ENCODE measurements at regions not wholly inside any gene's neighbourhood (a gene's known extent, or its start where the extent isn't known, plus 50 kb on each side); places are given as distances from the start of the nearest gene placed in this dataset.

- TF ChIP-seq CTCF (IDR thresholded peaks at IDR 0.05; ENCODE audit: low read length) (no peak), EZH2 (IDR thresholded peaks at IDR 0.05; ENCODE audit: borderline replicate concordance, low read length) (no peak)
Measured at GRCh38 chr9:119877306-119877705, 508.1 kb upstream of the BRINP1 start.

Measured in OCI-LY1 (cell line).